K562 (cell line): ENCODE measurements at regions not wholly inside any gene's neighbourhood (a gene's known extent, or its start where the extent isn't known, plus 50 kb on each side); places are given as distances from the start of the nearest gene placed in this dataset.
A peak's percentile ranks its signal among the peaks of the same experiment; 100 is the strongest.
"Not testable (repeated sequence)": the region's sequence is repeated elsewhere in the genome, so short reads cannot be mapped to it uniquely, and the experiment has no call there.

ENCODE experiments used
- ATAC-seq: fragments of 200-7000 bp; cut with Tn5 transposase; 3 replicates; pipeline ENCODE4 v1.9.1; 2020; ENCODE audit warnings: moderate library complexity
- BruUV-seq: library from RNA; stranded (reverse); fragments of 400-500 nt; replicated peaks from 2 replicates; lab custom pipeline; 2021; lab: Mats Ljungman, UMichigan
- CTCF ChIA-PET: fragments of 300-600 bp; formaldehyde crosslinking; extraction: SDS; loops from one replicate; lab custom pipeline; 2021; ENCODE audit warnings: low intra/inter-chr PET ratio; lab: Yijun Ruan, JAX
- POLR2A ChIA-PET: fragments of 300-600, 350-650 bp; sonication (Branson Sonifier 250); formaldehyde crosslinking; extraction: SDS; loops from one replicate; lab custom pipeline; 2021; ENCODE audit warnings: antibody characterized with exemption, inconsistent platforms; lab: Yijun Ruan, JAX
- DNase-seq, 4 experiments: peaks; one replicate each; pipeline versions ENCODE4 v3.0.0 to v3.0.0-alpha.2; 2011 to 2018; ENCODE audit warnings: low spot score in 3 of 4, mixed read lengths in 3 of 4; ENCODE audit errors: extremely low read depth in 1 of 4
- FAIRE-seq: peaks from 2 replicates; lab custom pipeline; 2011; peaks lifted over from hg19 to GRCh38; lab: Jason Lieb, UNC
- H2AFZ ChIP-seq: 2 replicates; pipeline ENCODE4 v1.6.0; 2011; ENCODE audit warnings: low read depth, low read length, control low read depth, inconsistent platforms
- H3K27ac ChIP-seq: fragments of 200-600 bp; 3 replicates; pipeline ENCODE4 v1.8.0; 2011; ENCODE audit warnings: low read depth, mild to moderate bottlenecking, control low read depth, inconsistent platforms, low read length, moderate library complexity, mixed read lengths; ENCODE audit errors: extremely low read depth
- H3K27me3 ChIP-seq, 2 experiments: fragments of 300-600 bp in 1 of 2; 2 replicates in 1 of 2; 3 replicates in 1 of 2; pipeline versions ENCODE4 v1.6.0 to v1.8.0; 2011; ENCODE audit warnings: inconsistent platforms in 2 of 2, low read length in 2 of 2, mild to moderate bottlenecking in 1 of 2, mixed read lengths in 1 of 2, moderate library complexity in 1 of 2; ENCODE audit not compliant: control insufficient read depth in 2 of 2, insufficient read depth in 2 of 2
- H3K36me3 ChIP-seq: fragments of 300-600 bp; 3 replicates; pipeline ENCODE4 v1.8.0; 2011; ENCODE audit warnings: mild to moderate bottlenecking, low read length, inconsistent platforms; ENCODE audit not compliant: control insufficient read depth, insufficient read depth
- H3K4me1 ChIP-seq, 2 experiments: fragments of 200-600 bp in 1 of 2; replicated peaks in 1 of 2; 2 replicates in 1 of 2; 3 replicates in 1 of 2; pipeline versions ENCODE4 v1.5.1 to v1.8.0; 2011; ENCODE audit warnings: inconsistent platforms in 2 of 2, low read length in 2 of 2, mild to moderate bottlenecking in 1 of 2, mixed read lengths in 1 of 2, moderate library complexity in 1 of 2; ENCODE audit not compliant: control insufficient read depth in 2 of 2, insufficient read depth in 2 of 2
- H3K4me2 ChIP-seq: 2 replicates; pipeline ENCODE4 v1.6.1; 2011; ENCODE audit warnings: low read length, control low read depth, inconsistent platforms, mixed read lengths; ENCODE audit not compliant: insufficient read depth
- H3K4me3 ChIP-seq: fragments of 200-600 bp; sonication (generic), shearing (Covaris generic); 2 replicates; pipeline ENCODE4 v1.5.1; 2016; ENCODE audit warnings: control low read depth, inconsistent platforms
- H3K79me2 ChIP-seq: fragments of 200-600 bp; 3 replicates; pipeline ENCODE4 v1.8.0; 2011; ENCODE audit warnings: low read length, inconsistent platforms; ENCODE audit not compliant: control insufficient read depth, insufficient read depth
- H3K9ac ChIP-seq, 2 experiments: 2 replicates each; pipeline versions ENCODE4 v1.6.0 to v1.6.1; 2011; ENCODE audit warnings: low read depth in 2 of 2, low read length in 2 of 2, control low read depth in 1 of 2, inconsistent platforms in 1 of 2, mild to moderate bottlenecking in 1 of 2, mixed read lengths in 1 of 2; ENCODE audit not compliant: insufficient read depth in 1 of 2
- H3K9me1 ChIP-seq: one replicate; pipeline ENCODE4 v1.6.0; 2011; ENCODE audit warnings: inconsistent platforms, mild to moderate bottlenecking, low read length, moderate library complexity; ENCODE audit not compliant: control insufficient read depth, insufficient read depth
- H3K9me3 ChIP-seq: replicated peaks from 2 replicates; pipeline ENCODE4 v1.5.1; 2011; ENCODE audit warnings: low read depth, low read length, inconsistent platforms; ENCODE audit not compliant: control insufficient read depth, insufficient read depth
- H4K20me1 ChIP-seq: replicated peaks from 2 replicates; pipeline ENCODE4 v1.6.1; 2011; ENCODE audit warnings: low read length, inconsistent platforms, mixed read lengths; ENCODE audit not compliant: control insufficient read depth, insufficient read depth
- AFF1 ChIP-seq, 2 experiments: fragments of 450-650 bp; IDR thresholded peaks; 2 replicates each; pipeline ENCODE4 v1.6.1; 2018; ENCODE audit warnings: mild to moderate bottlenecking in 2 of 2, low read depth in 1 of 2; ENCODE audit not compliant: partially characterized antibody in 2 of 2
- BRD4 ChIP-seq: fragments of 200-600 bp; sonication (generic); IDR thresholded peaks from 2 replicates; pipeline ENCODE4 v1.6.1; 2017; ENCODE audit warnings: inconsistent platforms
- E2F8 ChIP-seq: fragments of 450-650 bp; IDR thresholded peaks from 2 replicates; pipeline ENCODE4 v1.7.1; 2018; ENCODE audit warnings: mild to moderate bottlenecking, low read depth; ENCODE audit not compliant: partially characterized antibody
- MYNN ChIP-seq, 2 experiments: sonication (generic); formaldehyde crosslinking in 1 of 2; IDR thresholded peaks; 2 replicates each; pipeline versions ENCODE4 v1.5.0 to v1.6.1; 2016 to 2020; ENCODE audit warnings: antibody characterized with exemption in 1 of 2, missing genetic modification reagents in 1 of 2
- PHF8 ChIP-seq: fragments of 200-600 bp; sonication (generic); IDR thresholded peaks from 2 replicates; pipeline ENCODE4 v1.6.1; 2012; ENCODE audit warnings: mixed run types, mild to moderate bottlenecking, inconsistent platforms, low read length, moderate library complexity, borderline replicate concordance
- TAF9B ChIP-seq: fragments of 450-650 bp; IDR thresholded peaks from 2 replicates; pipeline ENCODE4 v1.6.1; 2018; ENCODE audit warnings: mild to moderate bottlenecking; ENCODE audit not compliant: partially characterized antibody
- ZNF253 ChIP-seq: fragments of 250-450 bp; sonication (Bioruptor Pico); conservative IDR thresholded peaks from 2 replicates; pipeline ENCODE4 v1.6.1; 2021; ENCODE audit warnings: mild to moderate bottlenecking
- ZNF57 ChIP-seq: fragments of 450-650 bp; formaldehyde crosslinking; IDR thresholded peaks from 2 replicates; pipeline ENCODE4 v1.4.0; 2020; ENCODE audit warnings: mild to moderate bottlenecking, moderate library complexity
- ZNF778 ChIP-seq: fragments of 450-650 bp; formaldehyde crosslinking; IDR thresholded peaks from 2 replicates; pipeline ENCODE4 v1.4.0; 2020; ENCODE audit warnings: mild to moderate bottlenecking, moderate library complexity
- WGBS: fragments of 100-300 bp; shearing (Covaris generic); methylation state at CpG from one replicate; pipeline ENCODE4 v1.1.6; 2016; ENCODE audit warnings: low coverage, mixed read lengths; ENCODE audit not compliant: insufficient coverage; ENCODE audit errors: missing lambda C conversion rate; 5-methylcytosine and 5-hydroxymethylcytosine counted together
- in situ Hi-C: fragments of 300-500 bp; cut with MboI; formaldehyde crosslinking; loops from 4 replicates; pipeline ENCODE4 v1.15.0; 2018; ENCODE audit warnings: inconsistent platforms, mixed read lengths
- intact Hi-C: fragments of 100-400 bp; cut with micrococcal nuclease; formaldehyde crosslinking; loops from 2 replicates; pipeline ENCODE4 v1.14.2; 2022

- H3K4me3 ChIP-seq, BruUV-seq, CTCF ChIA-PET, H2AFZ ChIP-seq, H3K27me3 ChIP-seq, H3K4me2 ChIP-seq, in situ Hi-C loops, intact Hi-C loops, FAIRE-seq, DNase-seq, H3K27ac ChIP-seq, POLR2A ChIA-PET, H3K9me3 ChIP-seq, H3K4me1 ChIP-seq, H4K20me1 ChIP-seq, H3K79me2 ChIP-seq, H3K9ac ChIP-seq, H3K36me3 ChIP-seq, ATAC-seq, H3K9me1 ChIP-seq: not testable (repeated sequence)
- 6% methylated on average over 2 of the region's 2 CpGs for WGBS
- peak; percentile 92 for TF ChIP-seq ZNF57 (CRISPR knock-in tag)
Measured at GRCh38 chr6:80981226-80981625, 771.3 kb downstream of the TENT5A start.

- no peaks in the 10 kb centered on the region for H3K36me3 ChIP-seq
- H3K9me1 ChIP-seq, result no peaks in the 10 kb centered on the region
- no peaks in the 10 kb centered on the region for H3K27me3 ChIP-seq
- no peaks in the 10 kb centered on the region for H4K20me1 ChIP-seq
- no peak overlapping the region for H3K4me3 ChIP-seq
- POLR2A ChIA-PET, result no interaction called here
- no peak overlapping the region for H2AFZ ChIP-seq
- H3K9me3 ChIP-seq, result no peaks in the 10 kb centered on the region
- H3K79me2 ChIP-seq, result no peaks in the 10 kb centered on the region
- DNase-seq, result no peak
- no peak overlapping the region for H3K27ac ChIP-seq
- intact Hi-C loops (no loop called here), in situ Hi-C loops (no loop called here)
- no peaks in the 10 kb centered on the region for H3K4me1 ChIP-seq
- CTCF ChIA-PET, result no interaction called here
- no peak overlapping the region for H3K9ac ChIP-seq
- no peak for ATAC-seq
- no peak for FAIRE-seq
- no peak overlapping the region for H3K4me2 ChIP-seq
- no TSS peak for BruUV-seq
- 0% methylated on average over 3 of the region's 3 CpGs for WGBS
- TF ChIP-seq TAF9B (no peak), PHF8 (no peak), MYNN (IDR thresholded peaks at IDR 0.05) (no peak), MYNN (CRISPR knock-in tag; IDR thresholded peaks at IDR 0.05) (no peak), E2F8 (no peak), ZNF778 (CRISPR knock-in tag) (no peak), BRD4 (no peak), AFF1 (IDR thresholded peaks at IDR 0.05; ENCODE audit: low read depth in 1 of 2, partially characterized antibody in 2 of 2) (no peak), ZNF253 (CRISPR knock-in tag) (no peak)
Measured at GRCh38 chr6:80976336-80976735, 776.1 kb downstream of the TENT5A start.
